ENCODE measurements at regions not wholly inside any gene's neighbourhood (a gene's known extent, or its start where the extent isn't known, plus 50 kb on each side); places are given as distances from the start of the nearest gene placed in this dataset.

- TF ChIP-seq CTCF (IDR thresholded peaks at IDR 0.05; ENCODE audit: low read depth, low read length) (no peak), POLR2A (IDR thresholded peaks at IDR 0.05; ENCODE audit: extremely low read depth, insufficient read length) (no peak), MAX (IDR thresholded peaks at IDR 0.05; ENCODE audit: low read depth, low read length) (no peak)
Measured at GRCh38 chr5:162806195-162806594, 631.2 kb upstream of the CCNG1 start.

All from NB4 (cell line).